Testis (tissue), 2 donors: ENCODE measurements at regions not wholly inside any gene's neighbourhood (a gene's known extent, or its start where the extent isn't known, plus 50 kb on each side); places are given as distances from the start of the nearest gene placed in this dataset.

ENCODE experiments used
- POLR2A ChIP-seq: fragments of 450-650 bp; IDR thresholded peaks from one replicate; pipeline ENCODE4 v1.6.1; 2017; ENCODE audit warnings: antibody characterized with exemption, mild to moderate bottlenecking, moderate library complexity
- TF ChIP-seq, protein P1 (sequence below), 3 experiments: fragments of 450-650 bp in 2 of 3; fragments of 200-600 bp in 1 of 3; sonication (generic) in 1 of 3; IDR thresholded peaks; one replicate each; pipeline ENCODE4 v1.5.1; 2016 to 2019; ENCODE audit warnings: antibody characterized with exemption in 3 of 3, mild to moderate bottlenecking in 2 of 3, moderate library complexity in 1 of 3

GRCh38 chr14:84797326-84797725 is 732.6 kb upstream of the FLRT2 start:
- TF ChIP-seq POLR2A: no peak
- TF ChIP-seq, protein P1, sequence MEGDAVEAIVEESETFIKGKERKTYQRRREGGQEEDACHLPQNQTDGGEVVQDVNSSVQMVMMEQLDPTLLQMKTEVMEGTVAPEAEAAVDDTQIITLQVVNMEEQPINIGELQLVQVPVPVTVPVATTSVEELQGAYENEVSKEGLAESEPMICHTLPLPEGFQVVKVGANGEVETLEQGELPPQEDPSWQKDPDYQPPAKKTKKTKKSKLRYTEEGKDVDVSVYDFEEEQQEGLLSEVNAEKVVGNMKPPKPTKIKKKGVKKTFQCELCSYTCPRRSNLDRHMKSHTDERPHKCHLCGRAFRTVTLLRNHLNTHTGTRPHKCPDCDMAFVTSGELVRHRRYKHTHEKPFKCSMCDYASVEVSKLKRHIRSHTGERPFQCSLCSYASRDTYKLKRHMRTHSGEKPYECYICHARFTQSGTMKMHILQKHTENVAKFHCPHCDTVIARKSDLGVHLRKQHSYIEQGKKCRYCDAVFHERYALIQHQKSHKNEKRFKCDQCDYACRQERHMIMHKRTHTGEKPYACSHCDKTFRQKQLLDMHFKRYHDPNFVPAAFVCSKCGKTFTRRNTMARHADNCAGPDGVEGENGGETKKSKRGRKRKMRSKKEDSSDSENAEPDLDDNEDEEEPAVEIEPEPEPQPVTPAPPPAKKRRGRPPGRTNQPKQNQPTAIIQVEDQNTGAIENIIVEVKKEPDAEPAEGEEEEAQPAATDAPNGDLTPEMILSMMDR (IDR thresholded peaks at IDR 0.05): no peak
